NCI-H2081 (cell line): ENCODE measurements at regions not wholly inside any gene's neighbourhood (a gene's known extent, or its start where the extent isn't known, plus 50 kb on each side); places are given as distances from the start of the nearest gene placed in this dataset.
"Not testable (repeated sequence)": the region's sequence is repeated elsewhere in the genome, so short reads cannot be mapped to it uniquely, and the experiment has no call there.

ENCODE experiments used
- DNase-seq, 2 experiments: peaks; one replicate each; lab custom pipeline; 2025; lab: John Stamatoyannopoulos, UW

DNA sequence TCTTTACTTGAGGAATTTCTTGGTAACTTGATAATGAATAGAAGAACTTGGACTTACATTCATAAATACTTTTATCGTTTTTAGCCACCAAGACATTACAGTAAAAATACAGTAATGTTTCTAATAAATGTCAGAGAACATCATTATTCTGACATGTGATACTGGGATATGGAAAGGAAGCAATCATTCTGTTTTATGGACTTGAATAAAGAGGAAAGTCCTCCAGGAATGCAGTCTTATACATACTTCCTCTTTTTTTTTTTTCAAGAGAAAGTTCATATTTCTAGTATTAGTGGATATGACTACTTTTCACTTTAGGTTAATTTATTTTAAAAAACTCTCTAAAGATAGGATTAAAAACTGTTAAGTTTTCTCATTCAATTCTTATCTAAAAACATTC is 220.0 kb upstream of the SEMA3C start:
- no peak for DNase-seq

DNA sequence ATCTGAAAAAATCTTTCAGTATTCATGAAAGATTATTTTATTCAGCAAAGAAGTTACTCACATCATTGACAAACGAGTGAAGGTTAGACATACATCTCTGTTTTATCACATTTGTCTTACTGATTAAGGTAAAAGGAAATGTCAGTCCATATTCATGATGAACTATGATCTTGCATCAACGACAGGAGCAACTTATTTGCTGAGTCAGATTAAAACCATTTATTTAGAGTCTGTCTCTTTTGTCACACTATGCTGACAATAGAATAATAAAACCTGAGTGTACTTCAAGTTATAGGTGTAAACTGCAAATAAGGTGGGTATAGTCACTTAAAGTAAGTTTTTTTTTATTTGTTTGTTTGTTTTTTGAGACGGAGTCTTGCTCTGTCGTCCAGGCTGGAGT is 216.5 kb upstream of the SEMA3C start:
- no peak for DNase-seq

DNA sequence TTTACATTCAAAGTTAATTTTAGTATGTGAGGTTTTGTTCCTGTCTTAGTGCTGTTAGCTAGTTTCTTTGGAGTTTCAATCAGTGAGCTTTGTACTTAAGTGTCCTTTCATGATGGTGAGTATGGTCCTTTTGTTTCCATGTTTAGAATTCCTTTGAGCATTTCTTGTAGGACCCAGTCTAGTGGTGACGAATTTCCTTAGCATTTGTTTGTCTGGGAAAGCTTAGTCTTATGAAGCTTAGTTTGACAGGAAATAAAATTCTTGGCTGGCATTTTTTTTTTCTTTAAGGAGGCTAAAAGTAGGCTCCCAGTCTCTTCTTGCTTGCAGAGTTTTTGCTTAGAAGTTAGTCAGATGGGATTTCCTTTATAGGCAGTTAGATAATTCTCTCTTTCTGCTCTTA is 209.2 kb upstream of the SEMA3C start:
- no peak for DNase-seq

DNA sequence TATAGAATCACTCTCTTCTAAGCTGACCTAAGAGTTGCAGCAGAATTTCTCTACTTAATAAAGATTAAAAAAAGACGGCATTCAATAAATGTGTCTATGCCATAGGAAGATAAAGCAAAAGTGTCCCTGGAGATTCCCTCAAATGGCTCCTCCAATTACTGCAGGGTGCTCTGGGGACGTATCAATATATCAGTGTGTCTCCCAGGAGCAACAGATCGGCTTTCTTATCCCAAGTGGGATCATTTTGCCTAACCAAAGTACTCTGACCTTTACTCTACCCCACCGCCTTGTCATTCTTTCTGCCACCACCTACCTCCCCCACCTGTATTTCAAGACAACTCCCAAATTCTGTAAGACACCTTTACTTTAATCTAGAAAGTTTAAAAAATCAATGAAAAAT is 202.0 kb upstream of the SEMA3C start:
- no peak for DNase-seq

DNA sequence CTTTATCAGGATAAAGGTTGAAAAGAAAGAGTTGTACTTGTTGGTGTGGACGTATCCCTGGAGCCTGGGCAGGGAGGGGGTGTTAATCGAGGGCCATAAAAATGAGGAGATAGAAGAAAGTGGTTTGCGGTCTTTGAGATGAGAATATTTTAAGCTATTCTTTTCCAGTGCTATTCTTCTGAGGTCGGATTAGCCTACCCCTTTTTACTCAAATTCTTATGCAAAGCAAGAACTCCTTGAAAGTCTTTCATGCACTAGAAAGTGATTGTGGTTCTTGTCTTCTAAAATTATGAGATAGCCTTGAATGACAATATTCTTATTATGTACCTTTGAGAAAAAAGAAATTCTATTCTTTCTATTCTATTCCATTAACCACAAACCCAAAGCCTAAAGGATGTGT is 201.3 kb upstream of the SEMA3C start:
- DNase-seq, result no peak

DNA sequence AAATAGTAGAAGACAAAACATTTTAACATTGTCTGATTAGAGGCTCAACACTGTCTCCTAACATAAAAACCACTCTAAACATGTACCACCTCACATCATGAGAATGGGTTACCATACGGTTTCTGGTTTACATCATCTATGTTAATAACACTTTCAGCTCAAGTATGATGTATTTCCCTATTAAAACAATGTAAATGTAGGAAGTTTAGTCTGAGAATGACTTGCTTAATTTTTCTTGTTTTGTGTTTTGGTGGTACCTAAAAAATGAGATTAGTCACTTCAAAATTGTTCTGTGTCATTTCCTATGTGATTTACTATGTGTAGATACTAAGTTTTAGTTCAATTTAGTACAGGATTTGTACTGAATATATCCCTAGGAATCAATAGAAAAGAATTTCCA is 195.8 kb upstream of the SEMA3C start:
- DNase-seq, result no peak

DNA sequence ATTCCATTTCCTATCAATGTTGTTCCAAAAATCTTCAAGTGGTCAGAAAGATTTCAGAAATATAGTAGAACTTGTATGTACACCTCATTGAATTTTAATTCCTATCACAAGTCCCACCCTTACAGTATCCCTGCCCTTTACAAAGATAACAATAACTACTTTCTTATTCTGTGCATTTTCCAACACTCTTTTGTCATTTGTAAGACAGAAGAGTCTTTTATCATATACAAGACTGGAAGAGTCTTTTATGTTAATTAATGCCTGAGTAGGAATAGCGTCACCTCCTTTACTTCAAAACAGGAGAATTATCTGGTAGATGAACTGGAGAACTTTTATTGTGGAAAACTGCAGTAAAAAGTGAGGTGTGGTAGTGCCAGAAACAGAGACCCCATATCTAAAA is 193.9 kb upstream of the SEMA3C start:
- no peak for DNase-seq

DNA sequence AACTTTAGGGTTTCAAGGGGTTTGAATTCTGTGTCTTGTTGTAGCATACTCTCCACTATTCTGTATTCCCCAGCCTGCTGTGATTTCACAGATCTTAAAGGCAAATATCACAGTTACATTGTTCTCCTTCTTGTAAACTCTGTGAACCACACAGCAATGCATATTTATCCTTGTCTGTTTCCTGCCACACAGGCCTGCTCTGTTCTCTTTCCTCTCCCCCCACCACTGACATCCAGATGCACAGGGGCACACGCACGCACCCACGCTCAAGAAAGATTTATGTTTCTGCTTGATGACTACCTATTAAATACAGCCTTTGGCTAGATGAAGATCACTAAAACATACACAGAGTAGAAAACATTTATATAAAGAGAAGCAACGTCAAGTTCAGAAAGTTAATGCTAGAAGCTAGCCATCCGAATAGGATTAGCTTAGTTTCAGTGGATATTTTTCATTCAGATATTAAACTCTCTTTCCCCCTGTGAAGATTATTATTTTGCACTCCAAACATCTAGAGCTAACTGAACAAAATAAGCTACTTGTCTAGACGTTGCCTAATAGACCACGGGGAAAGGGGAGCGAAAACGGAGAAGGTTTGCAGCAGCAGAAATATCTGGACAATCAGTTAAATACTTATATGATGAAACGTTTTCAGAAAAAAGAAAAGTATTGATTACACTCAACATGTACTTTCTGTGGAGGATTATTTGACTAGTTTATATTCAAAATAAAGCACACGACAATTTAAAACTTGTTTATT is 193.1 kb upstream of the SEMA3C start:
- DNase-seq, result no peak

DNA sequence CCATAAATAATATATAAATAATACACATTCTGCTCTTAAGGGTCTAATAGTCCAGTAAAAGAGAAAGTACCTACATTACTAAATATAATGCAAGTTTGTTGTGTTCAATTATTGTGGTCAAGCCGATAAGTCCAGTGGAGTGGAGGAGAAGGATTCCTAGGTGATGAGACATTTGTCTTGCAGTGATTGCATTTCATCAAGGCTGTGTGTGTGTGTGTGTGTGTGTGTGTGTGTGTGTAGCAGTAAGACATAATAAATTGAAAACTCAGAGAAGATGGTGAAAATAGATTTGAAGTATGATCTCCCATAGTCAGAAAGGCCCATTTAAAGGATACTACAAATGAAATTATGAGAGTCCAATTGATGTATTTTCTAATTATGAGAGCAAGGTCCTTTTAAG is 192.5 kb upstream of the SEMA3C start:
- DNase-seq, result no peak

DNA sequence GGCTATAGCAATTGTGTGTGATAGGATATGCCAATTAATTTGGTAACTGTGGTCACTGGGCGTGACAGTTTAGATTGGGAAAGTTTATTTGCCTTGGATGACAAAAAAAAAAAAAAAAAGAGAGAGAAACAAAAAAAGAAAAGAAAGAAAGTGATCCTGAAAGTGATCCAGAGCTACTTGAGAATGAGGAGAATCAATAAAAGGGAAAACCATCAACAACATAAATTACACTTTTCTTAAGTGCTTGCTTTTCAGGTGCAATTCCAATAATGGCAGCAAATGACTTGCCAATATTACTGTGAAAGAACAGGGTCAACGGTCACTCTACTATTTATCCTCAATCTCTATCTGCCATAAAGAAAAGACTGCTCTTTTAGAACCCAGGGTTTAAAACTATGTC is 191.8 kb upstream of the SEMA3C start:
- no peak for DNase-seq

DNA sequence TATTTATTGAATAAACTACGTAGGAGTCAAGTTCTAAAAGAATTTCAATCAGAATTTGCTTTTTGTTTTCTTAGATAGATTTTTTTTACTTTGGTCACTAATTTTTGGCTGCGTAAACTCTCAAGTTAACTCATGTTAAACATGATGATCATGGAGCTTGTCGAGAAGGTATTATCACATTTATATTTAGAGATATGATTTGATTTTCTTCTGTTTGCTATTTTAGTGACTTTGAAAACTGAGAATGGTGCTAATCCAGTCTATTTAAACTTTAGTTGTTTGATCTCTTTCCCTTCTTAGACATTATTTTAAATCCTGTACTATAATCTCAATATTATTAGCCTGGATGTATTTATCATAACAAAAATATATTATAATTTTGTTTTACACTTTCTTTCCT is 179.4 kb upstream of the SEMA3C start:
- DNase-seq, result no peak

DNA sequence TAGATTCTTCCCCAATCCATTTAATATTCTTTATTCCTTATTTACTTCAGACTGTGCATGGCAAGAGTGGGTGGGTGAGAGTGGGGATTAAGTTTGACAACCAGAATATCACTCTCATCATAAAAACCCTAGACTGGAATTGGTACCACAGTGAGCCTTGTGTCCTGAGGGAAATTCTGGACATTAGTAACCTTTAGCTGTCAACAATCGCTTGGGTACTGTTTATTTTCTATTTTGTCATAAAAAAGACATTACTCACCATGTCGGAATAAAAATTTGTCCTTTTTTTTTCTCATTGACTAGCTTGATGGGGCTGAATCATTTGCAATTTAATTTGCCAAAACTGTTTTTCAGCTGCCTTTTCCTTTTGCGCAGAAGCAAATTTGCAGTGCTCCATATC is 176.1 kb upstream of the SEMA3C start:
- no peak for DNase-seq

DNA sequence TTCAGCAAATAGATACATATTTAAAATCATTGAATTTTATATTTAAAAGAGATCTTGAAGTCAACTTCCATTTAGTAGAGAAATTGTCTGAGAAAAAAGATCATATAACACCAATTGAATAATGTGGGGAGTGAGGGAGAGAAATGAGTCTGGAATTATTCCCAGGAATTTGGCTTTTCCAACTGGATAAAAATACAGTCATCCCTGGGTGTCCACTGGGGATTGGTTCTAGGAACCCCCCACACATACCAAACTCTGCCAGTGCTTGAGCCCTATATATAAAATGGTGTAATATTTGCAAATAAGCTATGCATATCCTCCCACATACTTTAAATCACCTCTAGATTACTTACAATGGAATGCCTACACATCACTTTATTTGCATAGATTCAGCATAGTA is 162.8 kb upstream of the SEMA3C start:
- DNase-seq, result no peak

DNA sequence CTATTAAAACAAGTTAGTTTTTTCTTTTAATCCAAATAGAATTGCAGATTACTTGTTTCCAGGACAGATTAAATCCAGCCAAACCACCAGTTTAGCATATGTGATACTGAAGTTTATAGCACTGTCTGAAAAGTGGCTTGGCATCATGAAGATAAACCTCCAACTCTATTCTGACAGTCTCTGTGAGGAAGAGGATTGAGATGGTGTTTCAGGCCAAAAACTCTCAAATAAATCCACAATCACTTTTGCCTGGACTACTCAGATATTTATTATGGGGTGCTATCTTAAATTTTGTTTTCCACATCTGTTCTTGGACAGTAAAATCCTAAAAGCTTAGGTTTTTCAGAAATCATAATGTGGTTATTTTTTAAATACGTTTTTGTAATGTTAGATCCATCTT is 161.7 kb upstream of the SEMA3C start:
- DNase-seq, result no peak

DNA sequence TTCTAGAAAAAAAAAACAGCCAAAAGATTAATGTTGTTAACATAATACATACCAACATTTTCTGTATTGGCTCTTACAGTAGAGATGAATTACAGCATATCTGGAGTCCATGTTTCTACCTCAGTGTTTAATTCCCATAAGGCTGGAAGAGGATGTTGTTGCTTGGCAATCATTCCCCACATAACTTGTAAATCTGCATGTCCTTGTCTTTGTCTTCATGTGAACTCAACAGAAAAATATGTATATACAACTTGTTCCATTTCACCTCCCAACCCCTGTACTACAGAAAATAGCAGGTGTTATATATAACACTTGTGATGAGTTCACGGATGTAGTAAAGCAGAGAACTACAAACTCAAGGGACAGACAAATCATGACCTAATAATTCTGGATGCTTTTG is 160.9 kb upstream of the SEMA3C start:
- no peak for DNase-seq

DNA sequence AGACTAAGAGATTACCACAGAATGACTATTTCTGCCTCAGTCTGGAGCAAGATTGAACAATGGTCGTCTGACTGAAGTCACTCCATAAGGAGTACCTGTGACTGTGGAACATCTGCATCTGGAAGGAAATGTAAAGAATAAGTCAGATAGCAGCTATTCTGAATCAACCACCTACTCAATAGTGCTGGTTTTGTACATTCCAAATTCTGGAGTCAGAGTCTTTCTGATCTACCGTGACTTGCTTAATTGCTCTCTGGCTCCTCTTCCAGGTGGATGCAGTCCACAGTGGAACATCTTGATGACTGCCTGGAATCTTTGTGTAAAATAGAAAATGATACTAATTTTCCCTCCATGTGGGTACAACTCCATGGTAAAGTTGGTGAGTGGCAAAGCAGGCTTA is 156.3 kb upstream of the SEMA3C start:
- DNase-seq, result no peak

DNA sequence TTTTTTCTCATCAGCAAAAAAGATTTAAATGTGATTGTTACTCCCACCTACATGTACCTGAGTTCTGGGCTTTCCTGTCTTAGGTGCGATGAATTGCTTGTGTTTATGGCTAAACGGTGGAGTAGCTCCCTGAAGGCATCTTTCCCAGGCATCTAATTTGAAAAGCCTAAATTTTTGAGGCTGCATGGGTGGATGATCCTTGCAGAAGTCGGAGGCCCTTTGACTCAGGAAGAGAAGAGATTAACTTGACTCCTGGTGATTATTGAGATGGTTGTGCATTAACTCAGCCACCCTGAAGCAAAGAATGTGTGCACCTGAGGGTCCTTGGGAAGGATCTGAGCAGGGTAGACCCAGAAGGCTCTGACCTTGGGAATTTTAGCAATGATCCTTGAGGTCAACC is 155.6 kb upstream of the SEMA3C start:
- no peak for DNase-seq

DNA sequence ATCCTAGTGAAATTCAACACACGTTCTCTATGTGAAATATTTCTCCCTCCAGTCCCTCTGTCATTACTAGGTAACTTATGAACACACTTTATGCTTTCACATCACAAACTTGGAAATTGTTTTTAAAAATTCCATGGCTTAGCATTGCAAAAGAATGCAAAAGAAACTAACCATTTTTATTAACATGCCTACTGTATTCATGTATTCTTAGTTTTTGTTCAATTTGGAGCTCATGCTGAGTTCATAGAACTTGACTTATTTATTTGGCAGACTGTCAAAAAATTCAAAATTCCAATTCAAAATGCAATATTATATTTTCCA is 155.0 kb upstream of the SEMA3C start:
- no peak for DNase-seq

DNA sequence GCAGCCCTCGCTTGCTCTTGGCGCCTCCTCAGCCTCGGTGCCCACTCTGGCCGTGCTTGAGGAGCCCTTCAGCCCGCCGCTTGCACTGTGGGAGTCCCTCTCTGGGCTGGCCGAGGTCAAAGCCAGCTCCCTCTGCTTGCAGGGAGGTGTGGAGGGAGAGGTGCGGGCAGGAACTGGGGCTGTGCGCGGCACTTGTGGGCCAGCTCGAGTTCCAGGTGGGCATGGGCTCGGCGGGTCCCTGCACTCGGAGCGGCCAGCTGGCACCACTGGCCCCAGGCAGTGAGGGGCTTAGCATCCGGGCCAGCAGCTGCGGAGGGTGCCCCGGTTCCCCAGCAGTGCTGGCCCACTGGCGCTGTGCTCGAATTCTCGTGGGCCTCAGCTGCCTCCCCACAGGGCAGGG is 152.1 kb upstream of the SEMA3C start:
- DNase-seq, result no peak

DNA sequence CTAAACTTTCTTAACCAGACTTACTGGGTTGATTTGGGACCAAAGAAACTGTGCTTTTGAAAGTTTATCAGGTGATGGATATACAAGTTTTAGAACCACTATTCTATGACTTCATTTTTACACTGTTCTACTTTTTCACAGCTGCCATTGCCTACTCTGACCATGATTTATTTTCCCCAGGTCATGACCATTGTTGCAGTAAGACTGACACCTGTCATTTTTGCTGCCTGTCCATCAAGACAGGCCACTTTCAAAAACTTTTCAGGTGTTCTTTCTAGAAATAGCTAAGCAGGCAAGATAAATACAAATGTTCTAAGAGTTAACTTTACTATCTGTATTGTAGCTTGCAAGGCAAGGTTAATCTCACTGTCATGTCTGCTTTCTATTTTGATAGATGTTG is 147.9 kb upstream of the SEMA3C start:
- DNase-seq, result no peak

DNA sequence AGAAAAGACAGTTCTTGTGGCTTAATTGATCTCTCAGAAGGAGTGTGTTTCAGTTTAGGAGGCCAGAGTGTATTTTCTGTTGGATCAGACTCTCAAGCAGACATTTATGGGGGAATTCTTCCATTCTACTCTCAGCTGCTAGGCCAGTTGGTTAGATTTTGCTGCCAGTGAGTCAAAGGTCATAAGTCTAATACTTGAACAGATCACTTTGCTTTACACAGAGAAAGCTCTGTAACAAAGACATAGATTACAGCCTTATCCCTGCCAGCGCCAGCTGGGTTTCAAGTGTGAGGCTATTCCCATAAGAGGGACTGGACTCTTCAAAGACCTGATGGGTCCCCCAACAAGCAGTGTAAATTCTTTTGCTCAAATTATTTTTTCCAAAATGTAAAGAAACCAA is 145.6 kb upstream of the SEMA3C start:
- DNase-seq, result no peak

DNA sequence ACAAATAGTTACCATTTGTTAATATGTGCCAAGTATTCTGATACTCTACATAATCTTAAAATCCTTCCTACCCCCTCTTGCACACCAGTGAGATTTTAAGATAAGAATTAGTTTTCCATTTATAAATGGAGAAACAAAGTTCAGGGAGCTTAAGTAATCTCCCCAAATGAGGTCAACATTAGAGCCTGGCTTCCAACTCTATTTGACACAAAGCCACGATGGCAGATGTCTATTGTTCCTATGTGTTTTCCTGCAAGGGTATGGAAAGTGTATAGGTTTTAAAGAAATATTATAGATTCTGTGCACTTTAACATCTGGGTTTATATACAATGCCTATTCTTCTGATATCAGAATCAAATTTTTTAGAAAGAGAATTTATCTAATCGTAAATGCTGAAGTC is 143.9 kb upstream of the SEMA3C start:
- DNase-seq, result no peak

DNA sequence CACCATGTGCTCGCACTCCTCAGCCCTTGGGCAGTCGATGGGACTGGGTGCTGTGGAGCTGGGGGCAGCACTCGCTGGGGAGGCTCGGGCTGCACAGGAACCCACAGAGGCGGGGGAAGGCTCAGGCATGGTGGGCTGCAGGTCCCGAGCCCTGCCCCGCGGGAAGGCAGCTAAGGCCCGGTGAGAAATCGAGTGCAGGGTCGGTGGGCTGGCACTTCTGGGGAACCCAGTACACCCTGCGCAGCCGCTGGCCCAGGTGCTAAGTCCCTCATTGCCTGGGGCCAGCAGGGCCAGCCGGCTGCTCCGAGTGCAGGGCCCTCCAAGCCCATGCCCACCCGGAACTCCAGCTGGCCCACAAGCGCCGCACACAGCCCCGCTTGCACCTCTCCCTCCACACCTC is 138.6 kb upstream of the SEMA3C start:
- DNase-seq, result not testable (repeated sequence)

DNA sequence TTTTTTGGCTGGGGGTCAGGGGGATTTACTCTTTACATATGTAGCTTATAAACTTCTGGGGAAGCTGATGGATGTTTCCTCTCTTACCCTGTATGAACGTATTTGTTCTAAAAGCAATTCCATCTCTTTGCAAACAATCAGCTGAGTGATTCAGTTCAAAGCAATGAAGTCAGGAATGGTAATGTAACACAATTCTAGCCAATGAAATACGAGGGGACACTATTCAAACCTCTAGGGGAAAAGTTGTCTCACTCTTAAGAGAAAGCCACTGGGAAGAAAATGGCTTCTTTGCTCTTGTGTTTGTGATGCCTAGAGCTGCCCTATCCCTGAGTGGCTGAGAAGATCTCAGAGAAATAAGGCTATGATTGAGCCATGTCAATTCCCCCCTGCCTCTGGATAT is 134.8 kb upstream of the SEMA3C start:
- no peak for DNase-seq
